EL (cell line): ENCODE measurements at regions not wholly inside any gene's neighbourhood (a gene's known extent, or its start where the extent isn't known, plus 50 kb on each side); places are given as distances from the start of the nearest gene placed in this dataset.
"Not testable (repeated sequence)": the region's sequence is repeated elsewhere in the genome, so short reads cannot be mapped to it uniquely, and the experiment has no call there.

Experiments used
- DNase-seq: peaks from one replicate; pipeline ENCODE4 v3.0.0-alpha.2; 2016

- no peak for DNase-seq
Measured at GRCh38 chr7:119908948-119909347, 364.0 kb upstream of the KCND2 start.

DNA sequence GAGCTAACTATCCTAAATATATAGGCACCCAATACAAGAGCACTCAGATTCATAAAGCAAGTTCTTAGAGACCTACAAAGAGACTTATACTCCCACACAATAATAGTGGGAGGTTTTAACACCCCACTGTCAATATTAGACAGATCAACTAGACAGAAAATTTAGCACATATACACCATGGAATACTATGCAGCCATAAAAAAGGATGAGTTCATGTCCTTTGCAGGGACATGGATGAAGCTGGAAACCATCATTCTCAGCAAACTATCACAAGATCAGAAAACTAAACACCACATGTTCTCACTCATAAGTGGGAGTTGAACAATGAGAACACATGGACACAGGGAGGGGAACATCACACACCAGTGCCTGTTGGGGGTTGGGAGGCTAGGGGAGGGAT lies 358.9 kb upstream of the KCND2 start:
- not testable (repeated sequence) for DNase-seq

- DNase-seq: no peak
Measured at GRCh38 chr7:119916501-119916900, 356.5 kb upstream of the KCND2 start.

GRCh38 chr7:119918185-119918584 lies 354.8 kb upstream of the KCND2 start:
- DNase-seq: no peak

DNA sequence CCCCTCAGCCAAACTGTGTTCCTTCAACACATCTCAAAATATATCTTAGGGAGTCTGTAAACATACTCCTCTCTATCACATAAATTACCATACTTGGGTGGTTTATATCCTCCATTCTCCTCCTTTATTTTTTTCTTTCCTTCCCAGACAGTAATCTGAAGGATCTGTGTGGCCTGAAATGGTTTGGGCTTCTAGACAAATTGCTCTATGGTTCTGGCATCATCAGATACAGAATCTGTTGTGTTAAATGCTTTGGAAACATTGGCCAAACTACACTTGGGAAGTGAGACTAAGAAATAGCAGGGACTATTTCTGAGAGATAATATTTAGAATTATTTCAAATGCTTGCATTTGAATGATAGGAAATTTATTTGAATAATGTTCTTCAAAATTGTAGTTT lies 353.0 kb upstream of the KCND2 start:
- DNase-seq: no peak

GRCh38 chr7:119925581-119926289 lies 347.2 kb upstream of the KCND2 start:
- DNase-seq: no peak

GRCh38 chr7:119929891-119930290 lies 343.1 kb upstream of the KCND2 start:
- no peak for DNase-seq

GRCh38 chr7:119931230-119931824 lies 341.6 kb upstream of the KCND2 start:
- no peak for DNase-seq

DNA sequence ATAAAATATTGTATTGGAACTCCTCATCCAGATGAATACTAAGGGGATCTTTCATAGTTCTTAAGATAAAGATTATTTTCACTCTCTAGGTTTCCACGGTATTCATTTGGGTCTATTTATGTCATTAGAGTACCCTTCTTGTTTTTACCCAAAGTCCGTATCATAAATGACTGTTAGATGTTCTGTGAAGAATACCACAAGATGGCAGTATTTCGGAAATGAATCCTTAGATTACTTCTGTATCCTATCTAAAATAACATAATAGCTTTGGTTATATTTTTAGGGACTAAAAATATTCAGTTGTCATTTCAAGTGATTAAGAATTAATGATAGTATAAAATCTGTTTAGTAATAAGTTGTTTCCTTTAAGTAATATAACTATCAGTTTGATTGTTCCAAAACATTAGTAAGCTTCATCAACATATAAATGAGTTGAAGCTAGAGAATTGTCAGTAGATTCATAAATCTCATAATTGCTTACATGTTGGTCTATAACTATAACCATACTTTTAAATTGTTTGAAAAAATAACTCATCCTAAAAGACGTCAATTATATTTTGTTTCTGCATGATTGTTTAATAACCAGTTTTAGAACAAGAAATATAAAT lies 337.5 kb upstream of the KCND2 start:
- peak; percentile 0 for DNase-seq

DNA sequence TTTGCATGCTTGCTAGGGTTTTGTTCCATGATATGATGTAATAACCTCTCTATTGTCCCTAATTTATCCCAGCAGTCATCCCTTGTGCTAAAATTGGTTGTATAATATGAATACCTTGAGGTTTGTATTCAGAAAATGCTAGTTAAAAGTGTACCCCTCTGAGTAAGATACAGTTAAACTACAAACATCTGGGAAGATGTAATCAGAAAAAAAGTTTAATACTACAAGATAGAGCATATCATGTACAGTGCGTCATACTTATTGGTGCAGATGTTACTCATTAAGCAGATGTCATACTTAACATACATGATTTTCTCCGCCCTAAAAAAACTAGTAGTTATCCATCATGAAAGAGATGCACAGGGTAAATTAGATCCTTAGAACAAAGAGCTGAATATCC lies 336.1 kb upstream of the KCND2 start:
- no peak for DNase-seq

- no peak for DNase-seq
Measured at GRCh38 chr7:119937745-119938144, 335.2 kb upstream of the KCND2 start.

DNA sequence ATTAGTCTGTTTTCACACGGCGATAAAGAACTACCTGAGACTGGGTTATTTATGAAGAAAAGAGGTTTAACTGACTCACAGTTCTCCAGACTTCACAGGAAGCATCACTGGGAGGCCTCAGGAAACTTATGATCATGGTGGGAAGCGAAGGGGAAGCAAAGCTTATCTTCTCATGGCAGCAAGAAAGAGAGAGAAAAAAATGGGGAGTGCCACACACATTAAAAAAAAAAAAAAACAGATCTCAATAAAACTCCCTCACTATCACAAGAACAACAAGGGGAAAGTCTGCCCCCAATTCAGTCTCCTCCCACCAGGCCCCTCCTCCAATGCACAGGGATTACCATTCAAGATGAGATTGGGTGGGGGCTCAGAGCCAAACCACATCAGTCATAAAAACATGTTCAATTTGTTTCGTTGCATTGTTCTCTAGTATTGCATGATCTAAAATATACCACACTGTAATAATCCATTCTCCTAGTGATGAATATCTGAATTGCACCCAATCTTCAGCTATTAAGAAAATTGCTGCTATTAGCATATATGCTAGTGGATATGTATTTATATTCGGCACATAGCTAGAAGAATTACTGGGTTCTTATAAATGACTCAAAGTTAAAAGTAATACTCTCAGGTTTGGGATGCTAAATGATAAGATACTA lies 328.9 kb upstream of the KCND2 start:
- no peak for DNase-seq

DNA sequence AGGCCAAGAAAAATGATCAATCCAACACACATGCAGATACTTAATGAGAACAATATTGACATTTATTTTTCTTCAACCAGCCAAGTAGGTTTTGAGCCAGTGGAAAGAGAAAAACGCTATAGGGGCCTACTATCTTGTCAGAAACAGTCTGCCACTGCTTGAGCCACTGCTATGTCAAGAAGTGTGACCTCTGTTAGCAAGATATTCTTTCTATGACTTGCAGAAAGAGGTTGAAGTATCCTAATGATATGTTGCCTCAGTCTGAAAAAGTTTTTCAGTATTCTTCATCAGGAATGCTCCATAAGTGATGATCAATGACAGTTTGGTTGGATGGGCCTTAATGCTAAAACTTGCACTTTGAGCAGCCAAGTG lies 328.4 kb upstream of the KCND2 start:
- no peak for DNase-seq

GRCh38 chr7:119945822-119946221 lies 327.2 kb upstream of the KCND2 start:
- DNase-seq: no peak

DNA sequence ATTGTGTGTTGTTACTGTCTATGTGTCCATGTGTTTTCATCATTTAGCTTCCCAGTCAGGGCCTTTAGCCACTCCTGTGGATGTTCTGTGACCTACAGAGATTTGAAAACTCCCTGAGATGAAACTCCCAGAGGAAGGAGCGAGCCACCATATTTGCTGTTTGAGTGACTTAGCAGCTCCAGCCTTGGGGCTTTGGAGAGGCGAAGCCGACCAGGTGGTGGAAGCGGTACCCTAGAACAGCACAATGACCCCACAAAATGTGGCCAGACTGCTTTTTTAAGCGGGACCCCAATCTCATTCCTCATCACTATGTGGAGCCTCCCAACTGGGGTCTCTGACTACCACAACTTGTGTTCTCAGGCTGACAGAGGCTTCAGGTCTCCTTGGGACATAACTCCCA lies 323.9 kb upstream of the KCND2 start:
- DNase-seq: no peak

DNA sequence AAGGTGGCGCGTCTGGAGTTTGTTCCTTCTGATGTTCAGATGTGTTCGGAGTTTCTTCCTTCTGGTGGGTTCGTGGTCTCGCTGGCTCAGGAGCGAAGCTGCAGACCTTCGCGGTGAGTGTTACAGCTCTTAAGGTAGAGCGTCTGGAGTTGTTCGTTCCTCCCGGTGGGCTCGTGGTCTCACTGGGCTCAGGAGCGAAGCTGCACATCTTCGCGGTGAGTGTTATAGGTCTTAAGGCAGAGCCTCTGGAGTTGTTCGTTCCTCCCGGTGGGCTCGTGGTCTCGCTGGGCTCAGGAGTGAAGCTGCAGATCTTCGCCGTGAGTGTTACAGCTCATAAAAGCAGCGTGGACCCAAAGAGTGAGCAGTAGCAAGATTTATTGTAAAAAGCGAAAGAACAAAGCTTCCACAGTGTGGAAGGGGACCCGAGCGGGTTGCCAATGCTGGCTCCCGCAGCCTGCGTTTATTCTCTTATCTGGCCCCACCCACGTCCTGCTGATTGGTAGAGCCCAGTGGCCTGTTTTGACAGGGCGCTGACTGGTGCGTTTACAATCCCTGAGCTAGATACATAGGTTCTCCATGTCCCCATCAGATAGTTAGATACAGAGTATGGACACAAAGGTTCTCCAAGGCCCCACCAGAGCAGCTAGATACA lies 322.5 kb upstream of the KCND2 start:
- DNase-seq: not testable (repeated sequence)

GRCh38 chr7:119951614-119952013 lies 321.4 kb upstream of the KCND2 start:
- not testable (repeated sequence) for DNase-seq

DNA sequence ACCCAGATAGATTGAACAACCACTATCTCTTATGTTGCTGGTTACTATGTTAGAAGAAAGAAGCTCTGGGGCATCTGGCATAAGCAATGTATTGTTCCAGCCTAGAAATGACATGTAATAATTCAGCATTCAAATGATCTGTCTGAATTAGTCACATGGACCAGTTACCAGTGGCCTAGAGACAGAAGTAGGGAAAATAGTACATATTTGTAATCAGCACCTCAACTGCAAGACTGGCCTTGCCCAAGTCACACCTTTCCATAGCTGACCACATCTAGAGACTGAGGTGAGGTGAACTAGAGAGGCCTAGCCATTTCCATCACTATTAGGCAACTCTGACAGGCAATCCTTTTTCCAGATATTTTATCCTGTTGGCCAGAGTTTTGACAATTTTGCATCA lies 315.6 kb upstream of the KCND2 start:
- DNase-seq: no peak

GRCh38 chr7:119959811-119960210 lies 313.2 kb upstream of the KCND2 start:
- no peak for DNase-seq

DNA sequence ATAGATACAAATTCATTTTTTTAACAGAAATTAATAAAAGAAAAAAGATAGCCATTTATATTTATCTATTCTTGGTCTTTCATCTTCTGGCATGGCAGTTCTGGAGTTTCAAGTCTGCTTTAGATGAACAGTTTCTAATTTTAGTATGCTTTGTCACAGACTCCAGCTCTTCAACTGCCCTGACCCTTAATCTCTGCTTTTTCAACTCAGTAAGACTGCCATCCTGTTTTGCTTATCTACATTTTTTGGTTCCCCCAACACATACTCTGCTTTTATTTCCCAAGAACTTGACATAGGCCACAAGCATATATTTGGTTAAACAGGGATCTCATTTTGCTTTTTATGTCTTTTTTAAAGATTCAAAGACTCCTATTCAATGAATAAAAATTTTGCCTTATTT lies 309.3 kb upstream of the KCND2 start:
- DNase-seq: no peak

- DNase-seq: no peak
Measured at GRCh38 chr7:119964065-119964464, 308.9 kb upstream of the KCND2 start.

- DNase-seq: no peak
Measured at GRCh38 chr7:119964788-119965542, 308.0 kb upstream of the KCND2 start.

- no peak for DNase-seq
Measured at GRCh38 chr7:119967221-119967620, 305.8 kb upstream of the KCND2 start.
